Neuron (in vitro differentiated cells): ENCODE measurements at regions not wholly inside any gene's neighbourhood (a gene's known extent, or its start where the extent isn't known, plus 50 kb on each side); places are given as distances from the start of the nearest gene placed in this dataset.
"Not testable (repeated sequence)": the region's sequence is repeated elsewhere in the genome, so short reads cannot be mapped to it uniquely, and the experiment has no call there.

Experiments
- H2AFZ ChIP-seq: one replicate; pipeline ENCODE4 v1.6.1; 2013; ENCODE audit warnings: low read depth, mild to moderate bottlenecking, inconsistent platforms, low read length, moderate library complexity
- H3K27me3 ChIP-seq: one replicate; pipeline ENCODE4 v1.6.1; 2013; ENCODE audit warnings: low read length; ENCODE audit not compliant: insufficient read depth
- H3K36me3 ChIP-seq: one replicate; pipeline ENCODE4 v1.6.1; 2013; ENCODE audit warnings: low read length; ENCODE audit not compliant: insufficient read depth
- H3K4me1 ChIP-seq: one replicate; pipeline ENCODE4 v1.6.1; 2013; ENCODE audit warnings: low read length; ENCODE audit not compliant: insufficient read depth
- H3K4me3 ChIP-seq: 2 replicates; pipeline ENCODE4 v1.5.1; 2013; ENCODE audit warnings: mild to moderate bottlenecking, low read length, moderate library complexity
- H3K9me3 ChIP-seq: one replicate; pipeline ENCODE4 v1.6.1; 2013; ENCODE audit warnings: low read length

DNA sequence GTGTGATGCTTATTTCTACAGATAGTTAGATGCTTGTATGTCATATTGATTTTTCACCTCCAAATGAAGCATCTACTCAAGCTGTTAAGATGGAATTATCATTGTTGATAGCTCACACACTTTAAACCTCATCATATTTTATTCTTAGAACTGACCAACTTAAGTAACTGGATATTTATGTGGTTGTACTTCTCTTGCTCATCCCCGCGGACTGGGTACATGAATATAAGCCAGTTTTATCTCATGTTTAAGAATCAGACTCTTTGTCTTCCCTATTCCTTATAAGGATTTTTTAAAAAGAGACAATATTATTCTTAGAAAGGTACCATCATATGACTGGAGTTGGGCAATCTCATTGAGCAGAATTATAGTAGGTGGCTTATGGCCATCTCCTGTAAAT is 358.7 kb downstream of the DSC3 start:
- H3K4me1 ChIP-seq, result no peaks in the 10 kb centered on the region
- no peaks in the 10 kb centered on the region for H3K9me3 ChIP-seq
- H3K27me3 ChIP-seq, result no peaks in the 10 kb centered on the region
- no peak overlapping the region for H3K4me3 ChIP-seq
- H3K36me3 ChIP-seq, result no peaks in the 10 kb centered on the region
- H2AFZ ChIP-seq, result no peak overlapping the region

DNA sequence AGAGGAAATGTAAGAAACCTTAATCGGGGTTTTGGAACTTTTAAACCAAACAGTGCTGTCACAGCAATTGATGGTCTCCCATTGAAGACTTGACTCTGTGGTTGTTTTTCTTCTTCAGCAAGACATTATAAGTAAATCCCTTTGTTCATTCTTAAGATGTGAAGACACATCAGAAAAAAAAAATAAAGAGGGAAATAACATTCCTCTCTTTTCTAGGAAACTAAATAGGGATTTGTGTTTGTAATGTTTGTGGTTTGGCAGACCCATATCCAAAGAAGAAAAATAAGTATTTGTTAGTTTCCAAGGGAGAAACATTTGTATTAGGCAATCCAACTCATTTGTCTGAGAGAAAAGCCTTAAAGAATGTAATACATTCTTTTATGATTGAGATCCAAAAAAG is 359.9 kb downstream of the DSC3 start:
- H3K4me1 ChIP-seq, result no peaks in the 10 kb centered on the region
- no peaks in the 10 kb centered on the region for H3K27me3 ChIP-seq
- no peaks in the 10 kb centered on the region for H3K9me3 ChIP-seq
- H3K4me3 ChIP-seq, result no peak overlapping the region
- no peaks in the 10 kb centered on the region for H3K36me3 ChIP-seq
- no peak overlapping the region for H2AFZ ChIP-seq

DNA sequence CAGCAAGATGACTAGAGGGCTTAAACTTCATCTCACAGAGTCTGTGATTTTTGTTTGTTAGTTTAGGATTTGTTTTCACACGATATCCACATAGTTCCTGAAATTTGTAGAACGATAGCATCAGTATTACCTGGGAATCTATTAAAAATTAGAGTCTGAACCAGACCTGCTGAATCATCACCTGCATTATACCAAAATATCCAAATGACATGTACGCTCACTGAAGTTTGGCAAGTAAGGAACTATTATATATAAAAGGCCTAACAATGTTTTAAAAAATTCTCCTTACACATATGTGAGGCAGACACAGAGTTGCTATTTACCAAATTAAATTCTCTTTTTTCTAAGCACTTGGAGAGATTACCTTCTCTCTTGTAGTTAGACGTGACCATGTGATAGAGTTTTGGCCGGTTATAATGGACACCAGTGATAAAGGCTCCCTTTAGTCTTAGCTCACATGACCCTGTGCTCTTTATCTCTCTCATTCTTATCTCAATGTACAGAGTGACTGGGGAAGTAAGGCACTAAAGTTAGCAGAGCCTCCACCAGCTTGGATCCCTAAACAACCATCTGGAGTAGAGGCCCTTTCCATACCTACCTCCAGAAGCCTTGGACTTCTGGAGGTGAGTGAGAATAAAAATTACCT is 363.1 kb downstream of the DSC3 start:
- Histone ChIP-seq H2AFZ (no peak overlapping the region), H3K4me3 (no peak overlapping the region), H3K4me1 (no peaks in the 10 kb centered on the region), H3K27me3 (no peaks in the 10 kb centered on the region), H3K9me3 (no peaks in the 10 kb centered on the region), H3K36me3 (no peaks in the 10 kb centered on the region)

DNA sequence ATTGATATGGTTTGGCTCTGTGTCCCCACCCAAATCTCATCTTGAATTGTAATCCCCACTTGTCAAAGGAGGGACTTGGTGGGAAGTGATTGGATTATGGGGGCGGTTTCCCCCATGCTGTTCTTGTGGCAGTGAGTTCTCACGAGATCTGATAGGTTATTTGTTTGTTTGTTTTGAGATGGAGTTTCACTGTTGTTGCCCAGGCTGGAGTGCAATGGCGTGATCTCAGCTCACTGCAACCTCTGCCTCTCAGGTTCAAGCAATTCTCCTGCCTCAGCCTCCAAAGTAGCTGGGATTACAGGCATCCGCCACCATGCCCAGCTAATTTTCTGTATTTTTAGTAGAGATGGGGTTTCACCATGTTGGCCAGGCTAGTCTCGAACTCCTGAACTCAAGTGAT is 364.7 kb downstream of the DSC3 start:
- H3K9me3 ChIP-seq, H3K36me3 ChIP-seq, H2AFZ ChIP-seq, H3K4me1 ChIP-seq, H3K4me3 ChIP-seq, H3K27me3 ChIP-seq: not testable (repeated sequence)

DNA sequence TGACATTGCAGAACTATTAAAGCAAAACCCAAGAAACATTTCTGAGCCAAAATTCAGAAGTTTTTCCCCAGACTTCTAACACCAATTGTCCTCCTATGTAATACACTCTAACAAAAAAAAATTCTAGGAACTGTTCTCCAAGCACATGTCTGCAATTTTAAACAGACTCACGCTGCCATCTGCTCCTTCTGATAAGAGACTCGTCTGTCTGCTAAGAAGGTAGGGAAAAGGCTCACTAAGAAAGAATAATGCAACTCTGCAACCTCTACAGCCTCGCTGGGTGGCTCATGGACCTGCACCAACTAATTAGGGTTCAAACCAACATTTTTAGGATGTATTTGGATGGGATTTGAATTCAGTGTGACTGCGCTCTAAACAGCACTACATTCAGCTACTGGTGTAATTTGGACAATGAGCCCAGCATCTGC is 366.5 kb downstream of the DSC3 start:
- Histone ChIP-seq H2AFZ (no peak overlapping the region), H3K36me3 (no peaks in the 10 kb centered on the region), H3K27me3 (no peaks in the 10 kb centered on the region), H3K4me1 (no peaks in the 10 kb centered on the region), H3K4me3 (no peak overlapping the region), H3K9me3 (no peaks in the 10 kb centered on the region)

DNA sequence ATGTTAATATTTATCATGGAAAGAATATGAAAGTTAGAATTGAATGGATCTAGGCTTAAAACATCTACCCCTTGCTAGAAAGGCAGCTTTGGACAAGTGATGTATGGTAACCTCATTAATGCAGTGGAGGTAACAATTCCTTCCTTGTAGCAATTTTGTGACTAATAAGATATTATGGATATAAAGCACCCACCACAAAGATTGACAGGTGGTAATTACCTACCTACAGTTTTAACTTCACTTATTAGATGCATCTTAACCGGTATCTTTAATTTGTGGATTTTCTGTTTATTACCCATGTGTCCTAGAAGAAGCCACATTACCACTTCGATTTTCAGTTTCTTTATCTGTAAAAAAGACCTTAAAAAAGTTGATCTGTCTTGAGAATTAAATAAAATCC is 367.0 kb downstream of the DSC3 start:
- H2AFZ ChIP-seq, result no peak overlapping the region
- H3K4me3 ChIP-seq, result no peak overlapping the region
- H3K4me1 ChIP-seq, result no peaks in the 10 kb centered on the region
- H3K27me3 ChIP-seq, result no peaks in the 10 kb centered on the region
- no peaks in the 10 kb centered on the region for H3K36me3 ChIP-seq
- no peaks in the 10 kb centered on the region for H3K9me3 ChIP-seq

- H3K36me3 ChIP-seq, result no peaks in the 10 kb centered on the region
- no peak overlapping the region for H3K4me3 ChIP-seq
- H3K9me3 ChIP-seq, result no peaks in the 10 kb centered on the region
These were observed 367.5 kb downstream of the DSC3 start for GRCh38 chr18:30675072-30675471.

GRCh38 chr18:30674596-30674995 is 367.9 kb downstream of the DSC3 start:
- no peaks in the 10 kb centered on the region for H3K36me3 ChIP-seq
- H3K4me1 ChIP-seq, result no peaks in the 10 kb centered on the region
- no peak overlapping the region for H2AFZ ChIP-seq
- no peaks in the 10 kb centered on the region for H3K27me3 ChIP-seq
- H3K9me3 ChIP-seq, result no peaks in the 10 kb centered on the region
- H3K4me3 ChIP-seq, result no peak overlapping the region

More at GRCh38 chr18:30675072-30675471, 367.5 kb downstream of the DSC3 start:
- no peaks in the 10 kb centered on the region for H3K4me1 ChIP-seq
- no peak overlapping the region for H2AFZ ChIP-seq
- H3K27me3 ChIP-seq, result no peaks in the 10 kb centered on the region

GRCh38 chr18:30672439-30672838 is 370.1 kb downstream of the DSC3 start:
- not testable (repeated sequence) for H2AFZ ChIP-seq, H3K4me1 ChIP-seq, H3K27me3 ChIP-seq, H3K9me3 ChIP-seq, H3K36me3 ChIP-seq, H3K4me3 ChIP-seq

GRCh38 chr18:30658306-30658705 is 384.2 kb downstream of the DSC3 start:
- H3K27me3 ChIP-seq, result no peaks in the 10 kb centered on the region
- H2AFZ ChIP-seq, result no peak overlapping the region
- H3K36me3 ChIP-seq, result no peaks in the 10 kb centered on the region
- no peaks in the 10 kb centered on the region for H3K9me3 ChIP-seq
- no peak overlapping the region for H3K4me3 ChIP-seq
- peaks cover 2% of the 10 kb centered on the region for H3K4me1 ChIP-seq

DNA sequence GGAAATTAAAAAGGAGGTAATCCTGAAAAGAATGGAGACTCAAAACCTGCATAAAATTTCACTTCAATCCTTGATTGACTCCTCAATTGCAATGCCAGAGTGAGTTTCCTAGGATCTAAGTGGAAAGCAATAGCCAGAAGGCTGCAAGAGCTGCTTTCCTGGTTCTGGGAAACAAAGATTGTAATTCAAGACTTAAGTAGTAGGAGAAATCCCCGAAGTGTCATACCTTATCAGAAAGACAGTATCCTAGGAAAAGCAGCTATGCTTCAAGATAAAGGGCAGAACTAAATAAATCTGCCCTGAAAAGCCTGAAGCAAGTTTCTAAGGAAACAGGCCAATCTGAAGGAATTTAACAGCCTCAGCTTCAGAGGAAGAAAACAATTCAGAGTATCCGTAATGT is 390.2 kb downstream of the DSC3 start:
- Histone ChIP-seq H3K27me3 (no peaks in the 10 kb centered on the region), H3K4me1 (no peaks in the 10 kb centered on the region), H3K36me3 (no peaks in the 10 kb centered on the region), H3K9me3 (no peaks in the 10 kb centered on the region), H3K4me3 (no peak overlapping the region), H2AFZ (no peak overlapping the region)

- Histone ChIP-seq H3K4me1 (no peaks in the 10 kb centered on the region), H3K9me3 (no peaks in the 10 kb centered on the region), H3K4me3 (no peak overlapping the region), H2AFZ (no peak overlapping the region), H3K27me3 (no peaks in the 10 kb centered on the region), H3K36me3 (no peaks in the 10 kb centered on the region)
These were observed 392.0 kb downstream of the DSC3 start for GRCh38 chr18:30650499-30650898.

DNA sequence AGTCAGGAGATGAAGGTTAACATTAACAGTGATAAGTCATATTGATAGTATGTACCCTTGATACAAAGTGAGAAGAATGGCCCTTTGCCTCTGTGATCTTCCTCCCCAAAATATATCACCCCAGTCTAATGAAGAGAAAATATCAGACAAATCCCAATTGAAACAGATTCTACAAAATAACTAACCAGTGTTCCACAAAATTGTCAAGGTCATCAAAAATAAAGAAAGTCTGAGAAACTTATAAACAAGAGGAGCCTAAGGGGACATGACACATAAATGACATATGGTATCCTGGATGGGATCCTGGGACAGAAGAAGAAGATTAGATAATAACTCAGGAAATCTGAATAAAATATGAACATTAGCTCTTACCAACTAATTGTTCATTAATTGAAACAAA is 398.4 kb downstream of the DSC3 start:
- H3K9me3 ChIP-seq, result no peaks in the 10 kb centered on the region
- H3K4me1 ChIP-seq, result no peaks in the 10 kb centered on the region
- H2AFZ ChIP-seq, result no peak overlapping the region

GRCh38 chr18:30639361-30639760 is 403.2 kb downstream of the DSC3 start:
- Histone ChIP-seq H3K4me1 (no peaks in the 10 kb centered on the region), H3K36me3 (no peaks in the 10 kb centered on the region), H3K27me3 (no peaks in the 10 kb centered on the region), H3K4me3 (no peak overlapping the region), H3K9me3 (no peaks in the 10 kb centered on the region), H2AFZ (no peak overlapping the region)

More for the DNA sequence above, 398.4 kb downstream of the DSC3 start:
- Histone ChIP-seq H3K36me3 (no peaks in the 10 kb centered on the region), H3K27me3 (no peaks in the 10 kb centered on the region), H3K4me3 (no peak overlapping the region)
